K562 (cell line): ENCODE measurements at regions not wholly inside any gene's neighbourhood (a gene's known extent, or its start where the extent isn't known, plus 50 kb on each side); places are given as distances from the start of the nearest gene placed in this dataset.

Source experiments
- RCOR1 ChIP-seq, 2 experiments: IDR thresholded peaks; 2 replicates each; pipeline ENCODE4 v1.6.1; 2012; ENCODE audit warnings: low read depth in 2 of 2, low read length in 2 of 2, borderline replicate concordance in 1 of 2, improper control_type of control experiment in 1 of 2
- REST ChIP-seq, 2 experiments: fragments of 450-650 bp; formaldehyde crosslinking in 1 of 2; IDR thresholded peaks; 2 replicates each; pipeline versions ENCODE4 v1.4.0 to v1.6.1; 2014 to 2020; ENCODE audit warnings: mild to moderate bottlenecking in 2 of 2, borderline replicate concordance in 1 of 2, low read depth in 1 of 2
- SMARCA5 ChIP-seq: fragments of 450-650 bp; IDR thresholded peaks from 2 replicates; pipeline ENCODE4 v1.6.1; 2016
- ZKSCAN1 ChIP-seq: fragments of 150-350 bp; IDR thresholded peaks from 2 replicates; pipeline ENCODE4 v1.6.1; 2016; ENCODE audit warnings: low read depth, low read length
- ZNF253 ChIP-seq: fragments of 250-450 bp; sonication (Bioruptor Pico); conservative IDR thresholded peaks from 2 replicates; pipeline ENCODE4 v1.6.1; 2021; ENCODE audit warnings: mild to moderate bottlenecking
- TF ChIP-seq, protein P1 (sequence below): IDR thresholded peaks from 3 replicates; pipeline ENCODE4 v1.6.1; 2011; ENCODE audit warnings: borderline replicate concordance, mild to moderate bottlenecking, moderate library complexity; ENCODE audit not compliant: insufficient read length; ENCODE audit errors: extremely low read depth

GRCh38 chr2:234821946-234822475 is 129.8 kb upstream of the SH3BP4 start (continued):
- TF ChIP-seq, protein P1, sequence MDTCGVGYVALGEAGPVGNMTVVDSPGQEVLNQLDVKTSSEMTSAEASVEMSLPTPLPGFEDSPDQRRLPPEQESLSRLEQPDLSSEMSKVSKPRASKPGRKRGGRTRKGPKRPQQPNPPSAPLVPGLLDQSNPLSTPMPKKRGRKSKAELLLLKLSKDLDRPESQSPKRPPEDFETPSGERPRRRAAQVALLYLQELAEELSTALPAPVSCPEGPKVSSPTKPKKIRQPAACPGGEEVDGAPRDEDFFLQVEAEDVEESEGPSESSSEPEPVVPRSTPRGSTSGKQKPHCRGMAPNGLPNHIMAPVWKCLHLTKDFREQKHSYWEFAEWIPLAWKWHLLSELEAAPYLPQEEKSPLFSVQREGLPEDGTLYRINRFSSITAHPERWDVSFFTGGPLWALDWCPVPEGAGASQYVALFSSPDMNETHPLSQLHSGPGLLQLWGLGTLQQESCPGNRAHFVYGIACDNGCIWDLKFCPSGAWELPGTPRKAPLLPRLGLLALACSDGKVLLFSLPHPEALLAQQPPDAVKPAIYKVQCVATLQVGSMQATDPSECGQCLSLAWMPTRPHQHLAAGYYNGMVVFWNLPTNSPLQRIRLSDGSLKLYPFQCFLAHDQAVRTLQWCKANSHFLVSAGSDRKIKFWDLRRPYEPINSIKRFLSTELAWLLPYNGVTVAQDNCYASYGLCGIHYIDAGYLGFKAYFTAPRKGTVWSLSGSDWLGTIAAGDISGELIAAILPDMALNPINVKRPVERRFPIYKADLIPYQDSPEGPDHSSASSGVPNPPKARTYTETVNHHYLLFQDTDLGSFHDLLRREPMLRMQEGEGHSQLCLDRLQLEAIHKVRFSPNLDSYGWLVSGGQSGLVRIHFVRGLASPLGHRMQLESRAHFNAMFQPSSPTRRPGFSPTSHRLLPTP: no peak
- TF ChIP-seq SMARCA5 (no peak), RCOR1 (IDR thresholded peaks at IDR 0.05; ENCODE audit: borderline replicate concordance in 1 of 2, low read depth in 2 of 2, low read length in 2 of 2) (no peak), ZKSCAN1 (no peak), ZNF253 (CRISPR knock-in tag) (no peak), REST (IDR thresholded peaks at IDR 0.05; ENCODE audit: borderline replicate concordance) (no peak), REST (CRISPR knock-in tag; IDR thresholded peaks at IDR 0.05; ENCODE audit: low read depth) (no peak)
- TF ChIP-seq, all 486 proteins: peak for 0
